HG02938 (cell line): ENCODE measurements at regions not wholly inside any gene's neighbourhood (a gene's known extent, or its start where the extent isn't known, plus 50 kb on each side); places are given as distances from the start of the nearest gene placed in this dataset.

Experiments used
- ATAC-seq: cut with Tn5 transposase; IDR thresholded peaks from one replicate; pipeline ENCODE4 v1.9.1; 2021; ENCODE audit warnings: mild to moderate bottlenecking, moderate library complexity; ENCODE audit not compliant: unreplicated experiment

DNA sequence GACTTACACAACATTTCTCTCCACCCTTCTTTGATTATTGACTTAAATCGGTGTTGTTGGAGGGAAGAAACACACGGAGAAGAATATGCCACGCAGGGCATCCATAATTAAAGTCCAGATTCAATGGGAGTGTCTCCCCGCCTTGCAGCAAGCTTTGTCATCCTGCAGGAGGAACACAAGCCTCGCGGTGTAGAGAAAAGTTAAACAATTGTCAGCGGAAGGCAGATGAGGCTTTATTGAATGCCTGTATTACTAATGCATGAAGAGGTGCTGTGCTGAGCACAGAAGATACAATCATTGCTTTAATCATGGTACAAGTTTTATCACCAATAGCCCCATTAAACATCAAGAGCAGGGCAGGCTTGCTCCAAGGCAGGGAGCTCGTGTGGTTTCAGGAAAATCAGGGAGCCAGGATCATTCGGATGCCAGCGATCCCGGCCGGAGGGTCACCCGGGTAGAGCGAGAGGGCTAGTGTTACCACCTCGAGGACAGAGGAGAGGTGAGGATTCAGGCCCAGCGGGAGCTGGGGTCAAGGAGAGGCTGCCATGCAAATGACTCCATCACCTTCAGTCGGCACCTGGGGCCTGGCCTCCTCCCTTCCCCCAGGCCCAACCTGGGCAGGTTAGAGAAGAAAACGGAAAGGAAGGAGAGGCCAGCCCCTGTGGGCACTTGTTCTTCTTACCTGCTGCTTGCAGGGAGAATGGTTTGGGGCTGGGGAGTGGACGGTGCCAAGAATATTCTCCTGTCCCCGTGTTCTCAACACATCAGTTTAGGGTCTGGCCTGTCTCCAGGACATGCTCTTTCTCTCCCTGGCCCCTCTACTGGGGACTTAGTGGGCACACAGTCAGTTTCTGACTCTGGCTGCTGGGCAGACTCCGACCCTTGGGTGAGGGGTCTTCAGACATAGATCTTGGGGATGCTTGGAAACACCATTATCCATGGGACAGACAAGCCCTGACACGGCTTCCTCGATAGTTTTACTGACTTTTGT lies 289.5 kb downstream of the IRX2 start:
- ATAC-seq: no peak

DNA sequence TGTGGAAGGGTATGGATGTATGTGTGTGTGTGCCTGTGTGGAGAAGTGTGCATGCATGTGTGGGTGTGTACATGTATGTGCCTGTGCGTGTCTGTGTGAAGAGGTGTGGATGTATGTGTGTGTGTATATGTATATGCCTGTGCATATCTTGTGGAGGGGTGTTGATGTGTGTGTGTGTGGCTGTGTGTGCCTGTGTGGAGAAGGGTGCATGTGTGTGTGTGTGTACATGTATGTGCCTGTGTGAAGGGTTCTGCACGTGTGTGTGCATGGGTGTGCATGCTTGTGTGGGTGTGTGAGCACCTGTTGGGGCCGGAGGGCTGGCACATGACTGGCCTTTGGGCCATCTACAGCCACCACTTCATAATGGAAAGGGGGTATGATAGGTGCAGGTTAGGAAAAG lies 291.4 kb downstream of the IRX2 start:
- ATAC-seq: no peak

DNA sequence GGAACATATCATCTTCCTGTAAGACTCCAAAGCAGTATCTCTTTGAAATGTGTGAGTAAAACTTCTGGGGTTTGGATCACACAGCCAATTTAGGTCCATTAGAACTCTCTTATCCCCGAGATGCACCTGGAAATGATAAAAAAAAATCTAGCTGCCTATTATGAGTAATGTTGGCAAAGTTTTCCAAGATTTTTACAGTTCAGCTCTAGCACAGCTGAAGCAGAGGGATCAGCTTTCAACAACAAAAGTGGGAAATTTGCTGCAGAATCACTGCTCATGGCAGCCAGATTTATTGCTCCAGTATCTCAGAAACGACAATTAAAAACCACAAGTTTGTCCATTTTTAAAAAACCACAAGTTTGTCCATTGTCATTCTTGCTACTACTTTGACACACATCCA lies 292.2 kb downstream of the IRX2 start:
- no peak for ATAC-seq

GRCh38 chr5:2455878-2456277 lies 295.6 kb downstream of the IRX2 start:
- no peak for ATAC-seq

DNA sequence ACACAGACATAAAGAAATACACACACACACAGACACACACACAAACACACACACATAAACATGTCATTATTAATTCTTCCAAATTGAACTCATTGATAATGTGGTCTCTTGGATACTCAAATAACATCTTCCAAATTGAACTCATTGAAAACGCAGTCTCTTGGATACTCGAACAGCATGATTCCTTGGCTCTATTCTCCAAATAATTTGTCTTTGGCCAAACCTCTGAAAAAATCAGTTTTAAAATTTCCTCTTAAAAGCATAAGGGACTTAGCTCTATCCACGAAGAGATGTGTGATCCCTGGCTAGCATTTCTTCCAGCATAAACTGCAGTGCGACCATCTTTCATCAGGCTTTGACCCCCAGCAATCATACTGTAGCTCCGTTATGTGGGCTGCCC lies 296.6 kb downstream of the IRX2 start:
- ATAC-seq: no peak

DNA sequence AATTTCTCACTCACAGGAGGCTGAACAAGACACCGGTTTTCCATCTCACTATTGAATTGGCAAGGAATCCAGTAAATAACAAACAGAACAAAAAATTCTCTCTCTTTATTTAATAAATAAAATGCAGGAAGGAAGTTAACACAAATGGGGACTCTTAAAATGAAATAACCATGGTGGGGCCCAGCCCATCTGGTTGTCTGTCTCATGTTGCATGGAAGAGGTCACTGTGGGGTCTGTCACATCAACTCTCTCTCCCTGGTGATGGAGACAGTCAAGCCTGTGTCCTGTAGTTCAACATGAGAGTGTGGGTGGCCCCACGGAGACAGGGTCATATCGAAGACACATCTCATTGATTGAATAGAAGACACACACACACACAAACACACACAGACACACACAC lies 297.7 kb downstream of the IRX2 start:
- ATAC-seq: no peak

DNA sequence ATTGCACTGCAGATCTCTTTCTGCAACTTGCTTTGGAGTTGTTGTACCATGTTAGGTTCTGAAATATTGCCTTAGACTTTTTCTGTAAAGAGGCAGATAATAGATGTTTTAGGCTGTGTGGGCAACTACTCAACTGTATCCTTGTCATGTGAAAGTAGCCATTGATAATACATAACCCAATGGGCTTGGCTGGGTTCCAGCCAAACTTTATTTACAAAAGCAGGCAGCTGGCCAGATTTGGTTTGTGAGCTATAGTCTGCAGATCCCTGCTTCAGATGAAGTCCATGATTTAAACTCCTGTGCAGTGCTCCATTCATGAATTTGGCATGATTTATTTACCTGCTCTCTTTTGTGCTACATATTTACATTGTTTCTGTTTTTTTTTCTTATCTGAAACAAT lies 300.4 kb downstream of the IRX2 start:
- no peak for ATAC-seq

GRCh38 chr5:2442496-2443354 lies 308.8 kb downstream of the IRX2 start:
- ATAC-seq: no peak

- no peak for ATAC-seq
These were observed 309.8 kb downstream of the IRX2 start for GRCh38 chr5:2441495-2442180.

GRCh38 chr5:2439608-2440007 lies 311.9 kb downstream of the IRX2 start:
- no peak for ATAC-seq

DNA sequence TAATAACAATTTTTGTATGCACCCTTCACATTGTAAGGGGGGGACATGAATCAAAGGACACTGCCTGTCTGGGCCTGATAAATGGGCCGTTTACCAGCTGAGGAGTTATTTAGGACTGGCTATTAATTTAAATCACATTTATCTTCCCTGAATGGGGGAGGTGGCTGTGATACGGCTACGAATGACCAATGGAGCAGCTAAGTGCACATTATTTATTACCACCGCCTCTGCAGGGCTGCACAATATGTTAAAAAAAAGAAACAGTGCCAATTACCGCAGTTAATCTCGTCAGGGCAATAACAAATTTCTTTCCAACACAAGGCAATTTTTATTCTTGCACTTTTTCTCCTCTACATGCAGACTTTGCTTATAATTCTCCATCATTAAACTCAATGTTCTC lies 318.4 kb downstream of the IRX2 start:
- ATAC-seq: no peak

GRCh38 chr5:2432076-2432920 lies 319.2 kb downstream of the IRX2 start:
- no peak for ATAC-seq

DNA sequence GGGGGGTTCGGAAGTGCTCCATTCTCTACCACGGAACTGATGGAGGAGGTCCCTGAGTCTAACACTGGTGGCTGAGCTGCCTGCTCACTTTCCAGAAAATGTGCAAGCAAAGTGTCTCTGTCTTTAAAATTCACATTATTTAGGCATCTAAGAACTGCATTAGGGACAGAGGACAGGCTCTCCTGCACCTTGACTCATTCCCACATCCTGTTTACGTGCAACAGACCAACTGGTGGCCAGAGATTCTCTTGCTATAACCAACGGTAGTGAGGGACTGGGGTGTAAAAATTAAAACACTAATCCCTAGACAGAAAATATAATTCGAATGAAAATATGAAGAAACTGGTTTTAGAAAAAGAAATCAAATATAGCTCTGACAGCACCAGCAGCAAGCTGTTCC lies 320.9 kb downstream of the IRX2 start:
- ATAC-seq: no peak

DNA sequence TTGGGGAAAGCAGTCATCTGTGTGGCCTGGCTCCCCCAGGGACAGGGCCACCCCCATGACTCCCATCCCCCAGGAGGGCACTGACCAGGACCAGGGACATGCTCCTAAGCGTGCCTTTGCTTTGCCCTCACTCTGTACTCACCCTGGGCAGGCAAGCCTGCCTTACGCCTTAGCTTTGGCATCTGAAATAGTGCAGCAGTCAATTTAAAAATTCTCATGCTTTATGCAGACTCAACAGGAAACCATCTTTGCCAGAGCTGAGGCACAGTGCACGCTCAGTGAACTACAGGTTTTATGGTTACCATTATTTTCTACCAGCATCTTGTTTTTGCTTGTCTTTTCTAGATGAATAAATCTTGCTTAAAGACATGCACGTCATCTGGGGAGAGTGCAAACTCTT lies 323.5 kb downstream of the IRX2 start:
- no peak for ATAC-seq

DNA sequence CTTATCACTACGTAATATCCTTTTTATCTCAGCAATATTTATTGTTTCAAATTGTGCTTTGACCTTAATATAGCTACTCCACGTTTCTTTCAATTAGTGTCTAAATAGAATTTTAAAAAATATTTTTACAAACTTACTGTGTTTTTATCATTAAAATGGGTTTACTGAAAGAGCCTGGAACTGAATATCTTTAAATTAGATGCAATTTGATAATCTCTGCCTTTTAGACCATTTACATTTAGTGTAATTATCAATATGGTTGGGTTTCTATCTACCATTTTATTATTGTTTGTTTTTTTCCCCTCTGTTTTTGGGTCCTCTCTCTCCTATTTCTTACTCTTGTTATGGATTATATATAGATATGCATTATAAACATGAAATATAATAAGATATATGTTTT lies 327.8 kb downstream of the IRX2 start:
- no peak for ATAC-seq

DNA sequence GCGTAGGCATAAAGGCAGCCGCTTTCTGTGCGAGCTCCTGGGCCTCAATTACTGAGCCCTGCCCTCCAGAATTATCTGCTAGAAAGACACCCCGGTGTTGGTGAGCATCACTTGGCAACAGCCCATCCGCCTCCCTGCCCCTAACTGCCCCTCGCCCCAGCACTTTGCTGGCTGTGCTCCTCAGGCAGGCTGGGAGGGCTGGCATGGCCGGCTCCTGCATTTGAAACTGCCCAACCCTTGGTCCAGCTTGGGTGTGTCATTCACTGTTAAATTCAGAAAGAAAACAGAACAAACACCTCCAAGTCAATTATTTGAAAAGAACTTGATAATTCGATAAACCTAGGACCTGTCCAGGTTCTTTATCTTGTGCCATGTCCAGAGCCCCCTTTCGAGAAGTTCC lies 334.2 kb downstream of the IRX2 start:
- no peak for ATAC-seq

DNA sequence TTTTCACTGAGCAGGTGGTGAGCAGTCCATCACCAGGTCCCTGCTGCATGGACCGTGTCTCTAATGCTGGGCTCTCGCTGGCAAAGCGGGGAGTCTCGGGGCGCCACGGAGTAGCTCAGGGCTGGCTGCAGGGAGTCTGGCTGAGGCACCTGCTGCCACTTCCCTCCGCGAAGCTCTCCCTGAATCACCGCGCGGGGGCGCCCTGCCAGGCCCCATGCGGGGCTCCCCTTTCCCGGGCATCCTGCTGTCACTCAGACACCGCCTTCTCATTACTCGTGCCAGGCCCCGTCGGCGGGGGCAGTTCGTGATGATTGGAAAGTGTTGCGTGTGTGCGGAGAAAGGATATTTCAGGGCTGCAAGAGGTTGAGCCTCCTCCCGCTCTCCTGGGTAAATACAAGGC lies 335.8 kb downstream of the IRX2 start:
- ATAC-seq: no peak

DNA sequence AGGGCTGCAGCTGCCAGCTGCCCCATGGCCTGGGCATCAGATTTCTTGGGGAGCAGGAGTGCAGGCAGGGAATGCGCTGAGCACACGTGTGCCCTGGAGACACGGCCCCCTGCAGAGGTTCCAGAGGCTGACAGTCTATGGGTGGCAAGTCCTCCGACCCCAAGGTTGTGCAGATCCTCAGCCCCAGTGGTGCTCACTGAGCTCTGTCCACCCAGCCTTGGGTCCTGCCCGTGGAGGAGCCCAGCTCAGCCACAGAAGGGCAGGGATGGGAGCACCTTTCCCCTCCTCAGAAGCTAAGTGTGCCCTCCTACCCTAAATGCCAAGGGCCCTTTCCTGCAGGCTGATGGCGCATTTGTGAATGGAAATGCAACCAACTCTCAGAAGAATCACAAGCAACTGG lies 341.0 kb downstream of the IRX2 start:
- ATAC-seq: no peak

GRCh38 chr5:2403296-2403695 lies 348.2 kb downstream of the IRX2 start:
- no peak for ATAC-seq

GRCh38 chr5:2399804-2400203 lies 351.7 kb downstream of the IRX2 start:
- ATAC-seq: no peak
